A549 (cell line): ENCODE measurements at regions not wholly inside any gene's neighbourhood (a gene's known extent, or its start where the extent isn't known, plus 50 kb on each side); places are given as distances from the start of the nearest gene placed in this dataset.

Experiments
- BHLHE40 ChIP-seq: IDR thresholded peaks from 2 replicates; pipeline ENCODE4 v1.6.1; 2012; ENCODE audit warnings: low read depth, low read length, inconsistent platforms
- CHD2 ChIP-seq: fragments of 150-350 bp; IDR thresholded peaks from 2 replicates; pipeline ENCODE4 v1.6.1; 2014; ENCODE audit warnings: low read length; ENCODE audit not compliant: partially characterized antibody
- CHD4 ChIP-seq: fragments of 200-600 bp; sonication (generic); IDR thresholded peaks from 2 replicates; pipeline ENCODE4 v1.6.1; 2016; ENCODE audit warnings: antibody characterized with exemption, mild to moderate bottlenecking, borderline replicate concordance
- FOSB ChIP-seq: fragments of 250-450 bp; sonication (Bioruptor Pico); IDR thresholded peaks from 2 replicates; pipeline ENCODE4 v1.5.0; 2020; ENCODE audit warnings: mild to moderate bottlenecking, moderate library complexity
- JUN ChIP-seq, 2 experiments: fragments of >200 bp; sonication (Bioruptor Twin); formaldehyde crosslinking; IDR thresholded peaks; 2 replicates in 1 of 2; 3 replicates in 1 of 2; pipeline ENCODE4 v1.6.1; 2016 to 2017
- MAFK ChIP-seq: fragments of 450-650 bp; IDR thresholded peaks from 2 replicates; pipeline ENCODE4 v1.6.1; 2014; ENCODE audit not compliant: partially characterized antibody
- NR3C1 ChIP-seq: fragments of >200 bp; sonication (Bioruptor Twin); formaldehyde crosslinking; IDR thresholded peaks from 3 replicates; pipeline ENCODE4 v1.6.1; 2017
- RAD21 ChIP-seq, 2 experiments: fragments of >200 bp in 1 of 2; sonication (Bioruptor Twin) in 1 of 2; formaldehyde crosslinking in 1 of 2; IDR thresholded peaks in 1 of 2; conservative IDR thresholded peaks in 1 of 2; 2 replicates in 1 of 2; 3 replicates in 1 of 2; pipeline ENCODE4 v1.6.1; 2012 to 2018; ENCODE audit warnings: inconsistent platforms in 1 of 2
- RFX5 ChIP-seq: fragments of 450-650 bp; IDR thresholded peaks from 2 replicates; pipeline ENCODE4 v1.7.1; 2014; ENCODE audit warnings: antibody characterized with exemption, mild to moderate bottlenecking, moderate library complexity
- SMC3 ChIP-seq: fragments of >200 bp; sonication (Bioruptor Twin); formaldehyde crosslinking; IDR thresholded peaks from 3 replicates; pipeline ENCODE4 v1.6.1; 2018; ENCODE audit warnings: inconsistent platforms
- TF ChIP-seq, protein P1 (sequence below): fragments of >200 bp; sonication (Bioruptor Twin); formaldehyde crosslinking; IDR thresholded peaks from 3 replicates; pipeline ENCODE4 v1.5.1; 2016
- TF ChIP-seq, protein P2 (sequence below): fragments of >200 bp; sonication (Bioruptor Twin); formaldehyde crosslinking; IDR thresholded peaks from 3 replicates; pipeline ENCODE4 v1.6.1; 2016

DNA sequence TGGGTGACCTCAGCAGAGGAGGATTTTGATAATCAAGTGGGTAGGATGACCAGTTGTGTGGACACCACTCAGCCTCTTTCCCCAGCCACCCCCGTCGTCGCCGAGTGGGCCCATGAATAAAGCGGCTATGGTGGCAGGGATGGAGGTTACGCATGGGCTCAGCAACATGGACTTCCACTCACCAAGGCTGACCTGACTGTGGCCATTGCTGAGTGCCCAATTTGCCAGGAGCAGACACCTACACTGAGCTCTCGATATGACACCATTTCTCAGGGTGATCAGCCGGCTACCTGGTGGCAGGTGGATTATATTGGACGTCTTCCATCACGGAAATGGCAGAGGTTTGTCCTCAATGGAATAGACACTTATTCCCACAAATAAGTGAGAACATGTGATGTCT lies 361.3 kb downstream of the KLHL4 start:
- TF ChIP-seq SMC3 (no peak), RAD21 (conservative IDR thresholded peaks at IDR 0.05 in 1 of 2, IDR thresholded peaks at IDR 0.05 in 1 of 2) (no peak), MAFK (no peak), RFX5 (no peak), CHD4 (no peak), FOSB (no peak), JUN (IDR thresholded peaks at IDR 0.05) (no peak), CHD2 (no peak), NR3C1 (no peak), BHLHE40 (no peak)
- TF ChIP-seq, protein P1, sequence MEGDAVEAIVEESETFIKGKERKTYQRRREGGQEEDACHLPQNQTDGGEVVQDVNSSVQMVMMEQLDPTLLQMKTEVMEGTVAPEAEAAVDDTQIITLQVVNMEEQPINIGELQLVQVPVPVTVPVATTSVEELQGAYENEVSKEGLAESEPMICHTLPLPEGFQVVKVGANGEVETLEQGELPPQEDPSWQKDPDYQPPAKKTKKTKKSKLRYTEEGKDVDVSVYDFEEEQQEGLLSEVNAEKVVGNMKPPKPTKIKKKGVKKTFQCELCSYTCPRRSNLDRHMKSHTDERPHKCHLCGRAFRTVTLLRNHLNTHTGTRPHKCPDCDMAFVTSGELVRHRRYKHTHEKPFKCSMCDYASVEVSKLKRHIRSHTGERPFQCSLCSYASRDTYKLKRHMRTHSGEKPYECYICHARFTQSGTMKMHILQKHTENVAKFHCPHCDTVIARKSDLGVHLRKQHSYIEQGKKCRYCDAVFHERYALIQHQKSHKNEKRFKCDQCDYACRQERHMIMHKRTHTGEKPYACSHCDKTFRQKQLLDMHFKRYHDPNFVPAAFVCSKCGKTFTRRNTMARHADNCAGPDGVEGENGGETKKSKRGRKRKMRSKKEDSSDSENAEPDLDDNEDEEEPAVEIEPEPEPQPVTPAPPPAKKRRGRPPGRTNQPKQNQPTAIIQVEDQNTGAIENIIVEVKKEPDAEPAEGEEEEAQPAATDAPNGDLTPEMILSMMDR: no peak
- TF ChIP-seq, protein P2, sequence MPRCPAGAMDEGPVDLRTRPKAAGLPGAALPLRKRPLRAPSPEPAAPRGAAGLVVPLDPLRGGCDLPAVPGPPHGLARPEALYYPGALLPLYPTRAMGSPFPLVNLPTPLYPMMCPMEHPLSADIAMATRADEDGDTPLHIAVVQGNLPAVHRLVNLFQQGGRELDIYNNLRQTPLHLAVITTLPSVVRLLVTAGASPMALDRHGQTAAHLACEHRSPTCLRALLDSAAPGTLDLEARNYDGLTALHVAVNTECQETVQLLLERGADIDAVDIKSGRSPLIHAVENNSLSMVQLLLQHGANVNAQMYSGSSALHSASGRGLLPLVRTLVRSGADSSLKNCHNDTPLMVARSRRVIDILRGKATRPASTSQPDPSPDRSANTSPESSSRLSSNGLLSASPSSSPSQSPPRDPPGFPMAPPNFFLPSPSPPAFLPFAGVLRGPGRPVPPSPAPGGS: no peak
